Neuronal stem cell (in vitro differentiated cells): ENCODE measurements at regions not wholly inside any gene's neighbourhood (a gene's known extent, or its start where the extent isn't known, plus 50 kb on each side); places are given as distances from the start of the nearest gene placed in this dataset.
"Not testable (repeated sequence)": the region's sequence is repeated elsewhere in the genome, so short reads cannot be mapped to it uniquely, and the experiment has no call there.

Source experiments
- DNase-seq: peaks from one replicate; pipeline ENCODE4 v3.0.0-alpha.2; 2013; ENCODE audit warnings: low spot score
- H2AFZ ChIP-seq: one replicate; pipeline ENCODE4 v1.6.1; 2013; ENCODE audit warnings: mild to moderate bottlenecking, low read length, inconsistent platforms
- H2AK5ac ChIP-seq: 2 replicates; pipeline ENCODE4 v1.6.1; 2013; ENCODE audit warnings: low read depth, mild to moderate bottlenecking, inconsistent platforms, low read length, moderate library complexity, mixed read lengths
- H2BK120ac ChIP-seq: 2 replicates; pipeline ENCODE4 v1.6.1; 2013; ENCODE audit warnings: low read depth, mild to moderate bottlenecking, inconsistent platforms, low read length, moderate library complexity, mixed read lengths
- H2BK12ac ChIP-seq: one replicate; pipeline ENCODE4 v1.6.1; 2013; ENCODE audit warnings: low read length, inconsistent platforms
- H2BK15ac ChIP-seq: 2 replicates; pipeline ENCODE4 v1.6.1; 2013; ENCODE audit warnings: mild to moderate bottlenecking, low read length, inconsistent platforms, mixed read lengths
- H2BK5ac ChIP-seq: one replicate; pipeline ENCODE4 v1.6.1; 2013; ENCODE audit warnings: inconsistent platforms, mild to moderate bottlenecking, low read length, moderate library complexity
- H3K14ac ChIP-seq: one replicate; pipeline ENCODE4 v1.6.1; 2013; ENCODE audit warnings: low read length, inconsistent platforms
- H3K18ac ChIP-seq: 2 replicates; pipeline ENCODE4 v1.6.1; 2013; ENCODE audit warnings: low read length, inconsistent platforms
- H3K23ac ChIP-seq: 2 replicates; pipeline ENCODE4 v1.6.1; 2013; ENCODE audit warnings: low read depth, mild to moderate bottlenecking, mixed read lengths, low read length, inconsistent platforms; ENCODE audit not compliant: poor library complexity
- H3K27ac ChIP-seq: replicated peaks from 3 replicates; pipeline ENCODE4 v1.5.1; 2013; ENCODE audit warnings: low read length, inconsistent platforms
- H3K27me3 ChIP-seq, 3 experiments: 2 replicates each; pipeline ENCODE4 v1.6.1; 2013; ENCODE audit warnings: low read length in 3 of 3, mild to moderate bottlenecking in 2 of 3, inconsistent platforms in 1 of 3, low read depth in 1 of 3, mixed read lengths in 1 of 3, moderate library complexity in 1 of 3; ENCODE audit not compliant: control insufficient read depth in 3 of 3, insufficient read depth in 3 of 3
- H3K36me3 ChIP-seq, 2 donors: replicated peaks in 1 of 2; 2 replicates each; pipeline ENCODE4 v1.6.1; 2013; ENCODE audit warnings: low read length in 2 of 2; ENCODE audit not compliant: control insufficient read depth in 2 of 2, insufficient read depth in 2 of 2
- H3K4ac ChIP-seq: 2 replicates; pipeline ENCODE4 v1.6.1; 2013; ENCODE audit warnings: inconsistent platforms, mild to moderate bottlenecking, low read length, moderate library complexity
- H3K4me1 ChIP-seq, 2 donors: 1 replicate in 1 of 2; 2 replicates in 1 of 2; pipeline ENCODE4 v1.6.1; 2013; ENCODE audit warnings: low read length in 2 of 2, low read depth in 1 of 2; ENCODE audit not compliant: control insufficient read depth in 2 of 2, insufficient read depth in 1 of 2
- H3K4me2 ChIP-seq: one replicate; pipeline ENCODE4 v1.6.1; 2013; ENCODE audit warnings: mild to moderate bottlenecking, low read length, inconsistent platforms; ENCODE audit not compliant: insufficient read depth, poor library complexity, severe bottlenecking
- H3K4me3 ChIP-seq, 2 donors: 2 replicates each; pipeline ENCODE4 v1.5.1; 2013; ENCODE audit warnings: low read length in 2 of 2, mild to moderate bottlenecking in 2 of 2, inconsistent platforms in 1 of 2, moderate library complexity in 1 of 2
- H3K79me1 ChIP-seq: one replicate; pipeline ENCODE4 v1.6.1; 2013; ENCODE audit warnings: low read depth, mild to moderate bottlenecking, inconsistent platforms, low read length, moderate library complexity
- H3K9ac ChIP-seq: one replicate; pipeline ENCODE4 v1.6.1; 2013; ENCODE audit warnings: mild to moderate bottlenecking, low read depth, low read length, inconsistent platforms; ENCODE audit not compliant: poor library complexity
- H3K9me3 ChIP-seq, 2 donors: replicated peaks in 1 of 2; 2 replicates each; pipeline versions ENCODE3 to v1.6.1; 2013; ENCODE audit warnings: low read length in 2 of 2, mild to moderate bottlenecking in 2 of 2, inconsistent platforms in 1 of 2, low read depth in 1 of 2, mixed read lengths in 1 of 2, moderate library complexity in 1 of 2; ENCODE audit not compliant: control insufficient read depth in 2 of 2, insufficient read depth in 1 of 2
- H4K8ac ChIP-seq: one replicate; pipeline ENCODE4 v1.6.1; 2013; ENCODE audit warnings: low read depth, mild to moderate bottlenecking, inconsistent platforms, low read length, moderate library complexity
- H4K91ac ChIP-seq: one replicate; pipeline ENCODE4 v1.6.1; 2013; ENCODE audit warnings: low read length, low read depth, mild to moderate bottlenecking, inconsistent platforms; ENCODE audit not compliant: poor library complexity
- WGBS, 2 donors: extraction: QIAGEN DNeasy Blood & Tissue Kit; methylation state at CpG; one replicate each; pipeline ENCODE4 v1.1.7; 2013; ENCODE audit warnings: missing lambda C conversion rate in 2 of 2, mixed read lengths in 1 of 2; ENCODE audit not compliant: insufficient read length in 2 of 2, insufficient replicate concordance in 1 of 2; ENCODE audit errors: extremely low coverage in 2 of 2; 5-methylcytosine and 5-hydroxymethylcytosine counted together

DNA sequence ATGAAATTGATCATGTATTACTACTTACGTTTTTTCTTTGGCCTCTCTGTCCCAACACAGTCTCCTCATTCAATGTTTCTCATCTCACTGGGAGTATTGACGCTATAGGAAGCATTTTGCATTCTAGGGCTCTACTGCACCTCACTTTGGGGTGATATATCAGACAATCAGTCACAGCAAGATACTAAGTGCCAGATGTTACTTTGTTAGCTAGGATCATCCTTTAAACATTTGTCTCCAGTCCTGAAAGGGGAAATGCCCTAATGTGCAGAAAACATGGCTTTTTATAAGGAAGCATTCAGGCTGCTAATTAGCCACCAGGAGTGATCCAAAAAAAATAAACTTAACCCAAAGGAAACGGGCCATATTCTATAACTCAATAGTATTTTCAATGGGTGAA lies 409.1 kb downstream of the RWDD3 start:
- Histone ChIP-seq H2BK5ac (no peak overlapping the region), H3K36me3 (no peaks in the 10 kb centered on the region), H3K4me2 (no peak overlapping the region), H2AFZ (no peak overlapping the region), H3K14ac (no peak overlapping the region), H3K4me1 (peaks cover 0 to 1% of the 10 kb centered on the region in 2 donors), H3K4me3 (no peak overlapping the region), H3K18ac (no peak overlapping the region), H3K79me1 (no peaks in the 10 kb centered on the region), H3K9me3 (peaks cover 0 to 2% of the 10 kb centered on the region in 2 donors), H2AK5ac (no peak overlapping the region), H2BK120ac (no peak overlapping the region), H3K4ac (no peak overlapping the region), H3K27ac (no peak overlapping the region), H3K9ac (no peak overlapping the region), H4K91ac (no peak overlapping the region), H3K23ac (no peak overlapping the region), H2BK15ac (no peak overlapping the region), H4K8ac (no peak overlapping the region), H3K27me3 (no peaks in the 10 kb centered on the region), H2BK12ac (no peak overlapping the region)
- no peak for DNase-seq
- no CpG with 5 or more reads among the region's 3 CpGs for WGBS, 2 donors

DNA sequence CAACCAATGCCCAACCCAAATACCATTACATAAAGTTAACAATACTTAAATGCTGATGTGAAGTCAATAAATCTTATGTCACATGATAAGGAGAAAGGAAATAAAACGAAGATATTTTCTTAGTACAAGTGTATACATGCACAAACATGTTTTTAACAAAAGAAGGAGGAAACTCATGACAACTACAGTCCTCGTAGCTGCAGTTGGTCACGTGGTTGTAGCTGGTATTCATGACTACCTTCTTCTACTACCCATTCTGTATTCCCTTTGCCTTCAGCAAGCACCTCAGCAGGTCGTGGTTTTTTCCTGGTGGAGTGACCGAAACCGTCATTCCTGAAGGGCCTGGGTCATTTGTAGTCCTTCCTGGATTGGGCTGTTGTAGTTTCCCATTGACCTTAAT lies 411.1 kb downstream of the RWDD3 start:
- H2BK5ac ChIP-seq, H3K14ac ChIP-seq, H2AK5ac ChIP-seq, DNase-seq, H3K18ac ChIP-seq, H4K8ac ChIP-seq, H3K9me3 ChIP-seq, H2BK12ac ChIP-seq, H2BK15ac ChIP-seq, H3K4ac ChIP-seq, H3K27ac ChIP-seq, H3K4me1 ChIP-seq, H3K79me1 ChIP-seq, H3K4me3 ChIP-seq, H3K36me3 ChIP-seq, H2BK120ac ChIP-seq, H3K4me2 ChIP-seq, H3K27me3 ChIP-seq, H3K9ac ChIP-seq, H3K23ac ChIP-seq, H2AFZ ChIP-seq, H4K91ac ChIP-seq: not testable (repeated sequence)
- no CpG with 5 or more reads among the region's 6 CpGs for WGBS, 2 donors

DNA sequence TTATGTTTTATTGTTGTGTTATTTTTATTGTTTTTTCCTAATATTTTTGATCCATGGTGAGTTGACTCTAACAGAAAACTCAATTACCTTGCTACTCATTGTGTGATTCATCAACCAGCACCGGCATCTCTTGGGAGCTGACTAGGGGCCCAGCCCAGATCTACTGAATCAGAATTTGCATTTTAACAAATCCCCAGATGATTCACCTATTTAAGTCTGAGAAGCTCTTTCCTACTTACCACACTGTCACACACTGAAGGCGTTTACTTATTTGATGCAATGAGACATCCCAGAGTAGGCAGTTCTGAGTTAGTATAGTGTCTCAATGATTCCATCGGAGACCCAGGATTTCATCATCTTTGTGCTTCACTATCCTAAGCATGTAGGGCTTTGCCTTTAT lies 416.6 kb downstream of the RWDD3 start:
- no peak overlapping the region for H2AFZ ChIP-seq
- no peak overlapping the region for H3K27ac ChIP-seq
- H4K8ac ChIP-seq = no peak overlapping the region
- no peak overlapping the region for H3K4ac ChIP-seq
- H3K36me3 ChIP-seq = no peaks in the 10 kb centered on the region
- no CpG with 5 or more reads among the region's 3 CpGs for WGBS, 2 donors
- H3K9ac ChIP-seq = no peak overlapping the region
- no peaks in the 10 kb centered on the region for H3K9me3 ChIP-seq
- DNase-seq = no peak
- H3K23ac ChIP-seq = no peak overlapping the region
- H3K27me3 ChIP-seq = no peaks in the 10 kb centered on the region
- H2BK15ac ChIP-seq = no peak overlapping the region
- H3K4me1 ChIP-seq = peaks cover 2 to 4% of the 10 kb centered on the region in 2 donors
- no peak overlapping the region for H2AK5ac ChIP-seq
- no peak overlapping the region for H3K4me3 ChIP-seq
- no peak overlapping the region for H3K14ac ChIP-seq
- no peak overlapping the region for H2BK12ac ChIP-seq
- H4K91ac ChIP-seq = no peak overlapping the region
- H3K4me2 ChIP-seq = no peak overlapping the region
- H3K79me1 ChIP-seq = no peaks in the 10 kb centered on the region
- no peak overlapping the region for H2BK120ac ChIP-seq
- no peak overlapping the region for H2BK5ac ChIP-seq
- no peak overlapping the region for H3K18ac ChIP-seq

DNA sequence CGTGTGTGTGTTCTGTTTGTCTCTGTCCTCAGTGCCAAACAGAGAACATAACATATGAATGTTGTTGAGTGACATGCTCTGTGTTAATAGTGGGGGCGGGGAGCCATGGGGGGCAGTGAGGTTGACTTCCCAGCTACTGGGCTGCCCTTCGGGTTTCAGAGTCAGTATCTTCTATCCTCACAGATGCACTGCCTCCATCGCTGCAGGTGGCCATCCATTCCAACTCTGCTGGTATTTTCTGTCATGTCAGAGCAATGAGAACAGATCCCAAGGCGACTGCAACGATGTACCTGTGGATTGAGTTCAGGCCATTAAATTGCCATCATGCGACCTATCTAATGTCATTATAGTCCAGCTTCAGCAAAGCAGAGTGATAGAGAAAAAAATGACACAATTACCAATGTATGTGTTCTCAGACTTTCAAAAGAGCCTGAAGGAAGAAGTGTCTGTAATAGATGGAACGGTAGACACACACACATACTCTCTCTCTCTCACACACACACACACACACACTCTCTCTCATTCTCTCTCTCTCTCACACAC lies 418.5 kb downstream of the RWDD3 start:
- WGBS, 2 donors = no CpG with 5 or more reads among the region's 8 CpGs
- no peak for DNase-seq
- Histone ChIP-seq H3K27me3 (no peaks in the 10 kb centered on the region), H3K4me3 (no peak overlapping the region), H2AFZ (no peak overlapping the region), H2BK120ac (no peak overlapping the region), H3K4ac (no peak overlapping the region), H3K14ac (no peak overlapping the region), H3K9me3 (no peaks in the 10 kb centered on the region), H3K18ac (no peak overlapping the region), H4K8ac (no peak overlapping the region), H3K4me1 (peaks cover 2 to 4% of the 10 kb centered on the region in 2 donors), H3K9ac (no peak overlapping the region), H3K27ac (no peak overlapping the region), H2BK5ac (no peak overlapping the region), H2AK5ac (no peak overlapping the region), H2BK15ac (no peak overlapping the region), H3K23ac (no peak overlapping the region), H3K4me2 (no peak overlapping the region), H3K36me3 (no peaks in the 10 kb centered on the region), H3K79me1 (no peaks in the 10 kb centered on the region), H4K91ac (no peak overlapping the region), H2BK12ac (no peak overlapping the region)
